ENCODE measurements at regions not wholly inside any gene's neighbourhood (a gene's known extent, or its start where the extent isn't known, plus 50 kb on each side); places are given as distances from the start of the nearest gene placed in this dataset.
A peak's percentile ranks its signal among the peaks of the same experiment; 100 is the strongest.

GRCh38 chr12:107522692-107523477 is 162.7 kb upstream of the PWP1 start:
- intact Hi-C loops (cut with micrococcal nuclease) = no loop called here
- no peak for ATAC-seq
- DNase-seq = no peak

GRCh38 chr12:107523775-107524535 is 161.6 kb upstream of the PWP1 start:
- no peak for ATAC-seq
- intact Hi-C loops (cut with micrococcal nuclease) = no loop called here
- DNase-seq = no peak

GRCh38 chr12:107525063-107525718 is 160.4 kb upstream of the PWP1 start:
- intact Hi-C loops (cut with micrococcal nuclease) = no loop called here
- DNase-seq = no peak
- no peak for ATAC-seq

- DNase-seq (no peak), ATAC-seq (no peak)
- intact Hi-C loops (cut with micrococcal nuclease) = no loop called here
Observed at GRCh38 chr12:107525719-107526554, 159.7 kb upstream of the PWP1 start.

GRCh38 chr12:107526555-107527180 is 158.9 kb upstream of the PWP1 start:
- intact Hi-C loops (cut with micrococcal nuclease) = no loop called here
- no peak for DNase-seq
- ATAC-seq = no peak

GRCh38 chr12:107528731-107529365 is 156.8 kb upstream of the PWP1 start:
- intact Hi-C loops (cut with micrococcal nuclease) = no loop called here
- ATAC-seq (no peak), DNase-seq (no peak)

DNA sequence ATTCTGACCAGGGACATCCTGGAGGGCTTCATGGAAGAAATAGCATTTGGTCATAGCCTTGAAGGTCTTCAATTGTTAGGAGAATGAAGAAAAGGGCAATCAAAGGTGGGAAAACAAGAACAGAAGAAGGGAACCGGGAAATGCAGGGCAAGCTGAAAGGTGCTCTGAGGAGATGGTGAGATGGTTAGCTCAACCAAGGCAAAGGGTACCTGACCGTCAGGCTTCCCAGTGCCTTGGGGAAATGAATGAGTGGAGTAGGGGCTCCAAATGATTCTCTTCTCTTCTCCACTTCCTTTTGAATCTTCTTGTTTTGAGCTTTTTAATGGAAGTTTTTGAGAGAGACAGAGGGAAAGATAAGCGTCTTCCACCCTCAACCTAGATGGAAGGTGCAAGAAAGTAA is 155.6 kb upstream of the PWP1 start:
- ATAC-seq = no peak
- DNase-seq = no peak
- intact Hi-C loops (cut with micrococcal nuclease) = no loop called here

DNA sequence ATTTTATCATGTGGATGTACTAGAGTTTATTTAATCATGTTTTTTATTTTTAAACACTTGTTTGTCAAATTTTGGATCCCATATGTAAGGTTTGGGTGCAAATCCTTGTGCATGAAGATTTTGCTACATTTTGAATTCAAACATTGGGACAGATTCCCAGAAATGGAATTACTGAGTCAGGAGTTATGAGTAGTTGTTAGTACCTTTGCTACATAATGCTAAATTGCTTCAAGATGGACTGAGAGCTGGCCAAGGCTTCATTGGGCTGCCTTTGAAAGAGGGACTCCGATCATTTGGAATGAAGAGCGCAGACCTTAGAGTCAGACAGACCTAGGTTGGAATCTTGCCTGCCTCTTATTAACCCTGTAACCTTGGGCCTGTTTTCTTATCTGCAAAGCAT is 154.9 kb upstream of the PWP1 start:
- DNase-seq (no peak), ATAC-seq (no peak)
- intact Hi-C loops (cut with micrococcal nuclease) = no loop called here

GRCh38 chr12:107533218-107533617 is 152.4 kb upstream of the PWP1 start:
- DNase-seq = no peak
- ATAC-seq = no peak
- intact Hi-C loops (cut with micrococcal nuclease) = no loop called here

DNA sequence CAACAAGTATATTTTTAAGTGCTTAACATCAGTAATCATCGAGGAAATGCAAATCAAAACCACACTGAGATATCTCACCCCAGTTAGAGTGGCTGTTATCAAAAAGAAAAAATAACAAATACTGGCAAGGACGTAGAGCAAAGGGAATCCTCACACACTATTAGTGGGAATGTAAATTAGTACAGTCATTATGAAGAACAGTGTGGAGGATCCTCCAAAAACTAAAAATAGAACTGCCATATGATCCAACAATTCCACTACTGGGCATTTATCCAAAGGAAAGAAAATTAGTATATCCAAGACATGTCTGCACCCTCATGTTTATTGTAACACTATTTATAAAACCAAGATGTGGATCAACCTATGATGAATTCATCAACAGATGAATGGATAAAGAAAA is 149.0 kb upstream of the PWP1 start:
- ATAC-seq = no peak
- no peak for DNase-seq
- intact Hi-C loops (cut with micrococcal nuclease) = no loop called here

DNA sequence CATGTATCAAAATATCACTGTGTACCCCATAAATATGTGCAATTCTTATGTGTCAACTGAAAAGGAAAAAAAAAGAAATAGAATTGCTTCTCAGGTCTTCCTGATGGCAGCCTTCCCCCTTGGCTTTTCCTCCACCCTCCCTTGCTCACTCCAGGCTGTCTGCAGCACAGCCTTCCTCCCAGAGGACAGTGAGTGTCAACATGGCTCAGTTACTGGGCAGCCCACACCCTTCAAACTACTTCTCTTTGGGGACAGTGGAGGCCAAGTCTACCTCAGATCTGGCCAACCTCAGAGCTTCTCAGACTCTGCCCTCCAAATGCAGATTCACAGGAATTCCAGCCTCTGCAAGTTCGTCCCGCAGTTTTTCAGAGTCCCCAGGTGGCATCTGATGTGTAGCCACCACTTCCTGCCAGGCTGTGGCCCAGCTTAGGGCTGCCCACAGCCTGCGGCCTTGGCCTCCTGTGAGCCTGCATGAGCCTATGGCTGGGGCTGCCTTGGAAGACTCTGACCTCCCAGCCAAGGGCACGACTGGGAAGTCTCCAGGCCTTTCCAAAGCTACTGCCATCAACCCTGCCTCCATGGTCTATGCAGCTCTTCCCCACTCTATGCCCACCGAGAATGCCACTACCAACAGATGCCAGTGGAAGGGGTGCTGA is 148.0 kb upstream of the PWP1 start:
- ATAC-seq (no peak), DNase-seq (no peak)
- intact Hi-C loops (cut with micrococcal nuclease) = no loop called here

DNA sequence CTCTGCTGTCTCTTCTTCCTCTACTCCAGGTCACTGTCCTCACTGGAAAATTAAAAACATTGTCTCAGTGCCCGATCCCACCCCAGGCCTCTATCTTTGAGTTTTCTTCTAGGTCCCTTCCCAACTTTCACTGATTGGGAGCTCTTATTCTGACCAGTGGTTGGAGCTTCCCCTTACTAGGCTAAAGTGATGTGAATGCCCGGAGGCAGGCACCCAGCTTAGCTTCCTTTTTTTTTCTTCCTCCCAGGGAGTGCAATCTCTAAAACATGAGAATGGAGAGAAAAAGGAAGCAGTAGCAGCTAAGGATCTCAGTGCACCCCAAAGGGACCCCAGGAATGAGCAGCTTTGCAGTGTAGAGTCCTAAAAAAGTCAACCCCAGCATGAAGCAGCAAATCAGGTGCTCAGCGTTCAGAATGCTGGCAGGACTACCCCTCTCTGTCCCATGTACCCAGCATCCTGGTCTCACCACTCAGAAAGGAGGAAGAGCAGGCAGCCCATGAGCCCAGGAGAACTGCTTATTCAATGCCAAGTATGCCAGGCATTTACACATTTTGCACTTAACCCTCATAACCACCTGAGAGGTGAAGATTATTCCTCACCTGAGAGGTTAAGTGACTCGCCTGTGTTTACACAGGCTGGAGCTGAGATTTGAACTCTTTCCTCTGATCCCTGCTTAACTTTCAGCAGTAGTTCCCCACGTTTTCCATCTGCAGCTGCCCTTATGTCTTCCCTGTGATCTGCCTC is 146.2 kb upstream of the PWP1 start:
- ATAC-seq (no peak), DNase-seq (no peak)
- intact Hi-C loops (cut with micrococcal nuclease) = no loop called here

- intact Hi-C loops (cut with micrococcal nuclease) = no loop called here
- ATAC-seq = no peak
- DNase-seq = no peak
Observed at GRCh38 chr12:107541001-107541705, 144.4 kb upstream of the PWP1 start.

- no peak for DNase-seq
- intact Hi-C loops (cut with micrococcal nuclease) = no loop called here
- no peak for ATAC-seq
Observed at GRCh38 chr12:107543416-107543815, 142.2 kb upstream of the PWP1 start.

- no peak for DNase-seq
- intact Hi-C loops (cut with micrococcal nuclease) = no loop called here
- no peak for ATAC-seq
Observed at GRCh38 chr12:107543841-107544240, 141.8 kb upstream of the PWP1 start.

DNA sequence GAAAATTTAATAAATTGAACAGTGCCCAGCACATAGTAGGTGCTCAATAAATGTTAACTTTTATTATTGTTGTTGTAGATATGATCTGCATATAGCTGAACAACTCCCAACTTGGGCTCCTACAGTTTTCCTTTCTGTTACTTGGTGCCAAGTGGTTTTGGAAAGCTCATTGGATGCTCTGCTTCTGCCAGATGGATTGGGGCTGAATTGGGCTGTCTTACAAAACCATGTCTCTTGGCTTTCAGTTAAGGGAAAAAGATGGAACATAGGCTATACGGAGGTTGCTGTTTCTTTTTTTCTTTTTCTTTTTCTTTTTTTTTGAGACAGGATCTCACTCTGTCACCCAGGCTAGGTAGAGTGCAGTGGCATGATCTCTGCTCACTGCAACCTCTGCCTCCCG is 140.7 kb upstream of the PWP1 start:
- ATAC-seq (peak; percentile 85), DNase-seq (no peak)
- intact Hi-C loops (cut with micrococcal nuclease) = no loop called here
